ENCODE measurements at regions not wholly inside any gene's neighbourhood (a gene's known extent, or its start where the extent isn't known, plus 50 kb on each side); places are given as distances from the start of the nearest gene placed in this dataset.
"Not testable (repeated sequence)": the region's sequence is repeated elsewhere in the genome, so short reads cannot be mapped to it uniquely, and the experiment has no call there.

GRCh38 chr14:105899071-105899641 is 372.8 kb downstream of the TMEM121 start:
- no peak for TF ChIP-seq YY1 (IDR thresholded peaks at IDR 0.05; ENCODE audit: insufficient read depth, insufficient read length)
- no peak for TF ChIP-seq ZNF274 (IDR thresholded peaks at IDR 0.05; ENCODE audit: low read depth, low read length)
- no peak for TF ChIP-seq SUZ12 (IDR thresholded peaks at IDR 0.05; ENCODE audit: extremely low read depth, insufficient read depth, insufficient read length)
- Histone ChIP-seq H3K4me1 (ENCODE audit: insufficient read depth, insufficient read length) (peaks cover 2% of the 10 kb centered on the region), H3K9ac (ENCODE audit: insufficient read length, low read depth) (no peak overlapping the region), H3K27me3 (ENCODE audit: insufficient read depth, insufficient read length) (no peaks in the 10 kb centered on the region), H3K9me3 (ENCODE audit: insufficient read depth, low read length) (no peaks in the 10 kb centered on the region), H3K36me3 (ENCODE audit: insufficient read depth, insufficient read length, low read length) (no peaks in the 10 kb centered on the region), H3K4me3 (ENCODE audit: insufficient read length, low read depth) (no peak overlapping the region)
- no peak for DNase-seq (ENCODE audit: low read depth, low spot score)

- Histone ChIP-seq H3K9ac (ENCODE audit: insufficient read length, low read depth) (no peak overlapping the region), H3K36me3 (ENCODE audit: insufficient read depth, insufficient read length, low read length) (no peaks in the 10 kb centered on the region), H3K27me3 (ENCODE audit: insufficient read depth, insufficient read length) (no peaks in the 10 kb centered on the region), H3K4me3 (ENCODE audit: insufficient read length, low read depth) (no peak overlapping the region), H3K9me3 (ENCODE audit: insufficient read depth, low read length) (no peaks in the 10 kb centered on the region), H3K4me1 (ENCODE audit: insufficient read depth, insufficient read length) (peaks cover 2% of the 10 kb centered on the region)
- TF ChIP-seq ZNF274 (IDR thresholded peaks at IDR 0.05; ENCODE audit: low read depth, low read length) (no peak), YY1 (IDR thresholded peaks at IDR 0.05; ENCODE audit: insufficient read depth, insufficient read length) (no peak)
- no peak for DNase-seq (ENCODE audit: low read depth, low spot score)
Measured at GRCh38 chr14:105899657-105900397, 373.4 kb downstream of the TMEM121 start.

- no peak overlapping the region for H3K9ac ChIP-seq (ENCODE audit: insufficient read length, low read depth)
- TF ChIP-seq YY1 (IDR thresholded peaks at IDR 0.05; ENCODE audit: insufficient read depth, insufficient read length) (no peak), ZNF274 (IDR thresholded peaks at IDR 0.05; ENCODE audit: low read depth, low read length) (no peak), SUZ12 (IDR thresholded peaks at IDR 0.05; ENCODE audit: extremely low read depth, insufficient read depth, insufficient read length) (no peak)
- no peak for DNase-seq (ENCODE audit: low read depth, low spot score)
- H3K36me3 ChIP-seq (ENCODE audit: insufficient read depth, insufficient read length, low read length) = no peaks in the 10 kb centered on the region
- H3K4me1 ChIP-seq (ENCODE audit: insufficient read depth, insufficient read length) = peaks cover 2% of the 10 kb centered on the region
- no peak overlapping the region for H3K4me3 ChIP-seq (ENCODE audit: insufficient read length, low read depth)
- H3K27me3 ChIP-seq (ENCODE audit: insufficient read depth, insufficient read length) = no peaks in the 10 kb centered on the region
- no peaks in the 10 kb centered on the region for H3K9me3 ChIP-seq (ENCODE audit: insufficient read depth, low read length)
Measured at GRCh38 chr14:105900398-105901160, 374.2 kb downstream of the TMEM121 start.

- no peak overlapping the region for H3K4me3 ChIP-seq (ENCODE audit: insufficient read length, low read depth)
- TF ChIP-seq SUZ12 (IDR thresholded peaks at IDR 0.05; ENCODE audit: extremely low read depth, insufficient read depth, insufficient read length) = no peak
- TF ChIP-seq YY1 (IDR thresholded peaks at IDR 0.05; ENCODE audit: insufficient read depth, insufficient read length) = no peak
- TF ChIP-seq ZNF274 (IDR thresholded peaks at IDR 0.05; ENCODE audit: low read depth, low read length) = no peak
- peaks cover 2% of the 10 kb centered on the region for H3K4me1 ChIP-seq (ENCODE audit: insufficient read depth, insufficient read length)
- H3K9me3 ChIP-seq (ENCODE audit: insufficient read depth, low read length) = no peaks in the 10 kb centered on the region
- no peaks in the 10 kb centered on the region for H3K36me3 ChIP-seq (ENCODE audit: insufficient read depth, insufficient read length, low read length)
- no peak overlapping the region for H3K9ac ChIP-seq (ENCODE audit: insufficient read length, low read depth)
- DNase-seq (ENCODE audit: low read depth, low spot score) = no peak
- H3K27me3 ChIP-seq (ENCODE audit: insufficient read depth, insufficient read length) = no peaks in the 10 kb centered on the region
Measured at GRCh38 chr14:105901226-105901625, 374.8 kb downstream of the TMEM121 start.

- no peaks in the 10 kb centered on the region for H3K36me3 ChIP-seq (ENCODE audit: insufficient read depth, insufficient read length, low read length)
- H3K27me3 ChIP-seq (ENCODE audit: insufficient read depth, insufficient read length) = no peaks in the 10 kb centered on the region
- TF ChIP-seq YY1 (IDR thresholded peaks at IDR 0.05; ENCODE audit: insufficient read depth, insufficient read length) (no peak), SUZ12 (IDR thresholded peaks at IDR 0.05; ENCODE audit: extremely low read depth, insufficient read depth, insufficient read length) (no peak), ZNF274 (IDR thresholded peaks at IDR 0.05; ENCODE audit: low read depth, low read length) (no peak)
- no peak overlapping the region for H3K9ac ChIP-seq (ENCODE audit: insufficient read length, low read depth)
- H3K4me3 ChIP-seq (ENCODE audit: insufficient read length, low read depth) = no peak overlapping the region
- peaks cover 2% of the 10 kb centered on the region for H3K4me1 ChIP-seq (ENCODE audit: insufficient read depth, insufficient read length)
- no peak for DNase-seq (ENCODE audit: low read depth, low spot score)
- H3K9me3 ChIP-seq (ENCODE audit: insufficient read depth, low read length) = no peaks in the 10 kb centered on the region
Measured at GRCh38 chr14:105902131-105902898, 375.9 kb downstream of the TMEM121 start.

- H3K36me3 ChIP-seq (ENCODE audit: insufficient read depth, insufficient read length, low read length); H3K9me3 ChIP-seq (ENCODE audit: insufficient read depth, low read length); H3K4me1 ChIP-seq (ENCODE audit: insufficient read depth, insufficient read length); H3K27me3 ChIP-seq (ENCODE audit: insufficient read depth, insufficient read length); H3K4me3 ChIP-seq (ENCODE audit: insufficient read length, low read depth); H3K9ac ChIP-seq (ENCODE audit: insufficient read length, low read depth); DNase-seq (ENCODE audit: low read depth, low spot score): not testable (repeated sequence)
Measured at GRCh38 chr14:105902899-105903165, 376.4 kb downstream of the TMEM121 start.

GRCh38 chr14:105903971-105904370 is 377.6 kb downstream of the TMEM121 start:
- H3K4me3 ChIP-seq (ENCODE audit: insufficient read length, low read depth) = no peak overlapping the region
- no peak for TF ChIP-seq YY1 (IDR thresholded peaks at IDR 0.05; ENCODE audit: insufficient read depth, insufficient read length)
- no peak for TF ChIP-seq SUZ12 (IDR thresholded peaks at IDR 0.05; ENCODE audit: extremely low read depth, insufficient read depth, insufficient read length)
- TF ChIP-seq ZNF274 (IDR thresholded peaks at IDR 0.05; ENCODE audit: low read depth, low read length) = no peak
- H3K9me3 ChIP-seq (ENCODE audit: insufficient read depth, low read length) = no peaks in the 10 kb centered on the region
- DNase-seq (ENCODE audit: low read depth, low spot score) = no peak
- H3K27me3 ChIP-seq (ENCODE audit: insufficient read depth, insufficient read length) = no peaks in the 10 kb centered on the region
- H3K36me3 ChIP-seq (ENCODE audit: insufficient read depth, insufficient read length, low read length) = no peaks in the 10 kb centered on the region
- peaks cover 2% of the 10 kb centered on the region for H3K4me1 ChIP-seq (ENCODE audit: insufficient read depth, insufficient read length)
- H3K9ac ChIP-seq (ENCODE audit: insufficient read length, low read depth) = no peak overlapping the region

Data from NT2/D1 (cell line).